GM23248 (cell line): ENCODE measurements at regions not wholly inside any gene's neighbourhood (a gene's known extent, or its start where the extent isn't known, plus 50 kb on each side); places are given as distances from the start of the nearest gene placed in this dataset.

Experiments
- DNase-seq: peaks from one replicate; pipeline ENCODE4 v3.0.0-alpha.2; 2015
- H2AFZ ChIP-seq: fragments of 200-600 bp; sonication (generic); 2 replicates; pipeline ENCODE4 v1.6.1; 2016; ENCODE audit warnings: antibody characterized with exemption
- H3F3A ChIP-seq: fragments of 200-600 bp; sonication (generic); 2 replicates; pipeline ENCODE4 v1.6.1; 2016; ENCODE audit warnings: mild to moderate bottlenecking, antibody characterized with exemption, mixed run types; ENCODE audit not compliant: insufficient read depth
- H3K27ac ChIP-seq: fragments of 200-600 bp; sonication (generic); 2 replicates; pipeline ENCODE4 v1.5.1; 2016; ENCODE audit warnings: mild to moderate bottlenecking
- H3K27me3 ChIP-seq: fragments of 200-600 bp; sonication (generic); replicated peaks from 2 replicates; pipeline ENCODE4 v1.6.1; 2016; ENCODE audit warnings: mild to moderate bottlenecking; ENCODE audit not compliant: insufficient read depth
- H3K36me3 ChIP-seq: fragments of 200-600 bp; sonication (generic); 2 replicates; pipeline ENCODE4 v1.6.1; 2016; ENCODE audit warnings: low read depth, mild to moderate bottlenecking
- H3K4me1 ChIP-seq: fragments of 200-600 bp; sonication (generic); 2 replicates; pipeline ENCODE4 v1.6.1; 2016; ENCODE audit warnings: mild to moderate bottlenecking; ENCODE audit not compliant: insufficient read depth
- H3K4me2 ChIP-seq: fragments of 200-600 bp; sonication (generic); one replicate; pipeline ENCODE4 v1.6.1; 2016; ENCODE audit warnings: mild to moderate bottlenecking; ENCODE audit not compliant: unreplicated experiment
- H3K4me3 ChIP-seq: fragments of 200-600 bp; sonication (generic); 2 replicates; pipeline ENCODE4 v1.5.1; 2016; ENCODE audit warnings: mild to moderate bottlenecking
- H3K79me2 ChIP-seq: fragments of 200-600 bp; sonication (generic); 2 replicates; pipeline ENCODE4 v1.6.1; 2016; ENCODE audit warnings: mild to moderate bottlenecking; ENCODE audit not compliant: insufficient read depth
- H3K9ac ChIP-seq: fragments of 200-600 bp; sonication (generic); 2 replicates; pipeline ENCODE4 v1.6.1; 2016; ENCODE audit warnings: mild to moderate bottlenecking
- H3K9me2 ChIP-seq: fragments of 200-600 bp; sonication (generic); 2 replicates; pipeline ENCODE4 v1.6.1; 2016; ENCODE audit warnings: mixed run types, mild to moderate bottlenecking, moderate library complexity; ENCODE audit not compliant: insufficient read depth
- H3K9me3 ChIP-seq: fragments of 200-600 bp; sonication (generic); one replicate; pipeline ENCODE4 v1.6.1; 2017; ENCODE audit warnings: low read depth
- H4K20me1 ChIP-seq: fragments of 200-600 bp; sonication (generic); 2 replicates; pipeline ENCODE4 v1.6.0; 2016; ENCODE audit not compliant: insufficient read depth
- EZH2 ChIP-seq: fragments of 200-600 bp; sonication (generic); IDR thresholded peaks from 2 replicates; pipeline ENCODE4 v1.6.1; 2018; ENCODE audit warnings: antibody characterized with exemption, mild to moderate bottlenecking; ENCODE audit not compliant: insufficient read depth, poor library complexity, severe bottlenecking
- EZH2phosphoT487 ChIP-seq: fragments of 200-600 bp; sonication (generic); IDR thresholded peaks from 2 replicates; pipeline ENCODE4 v1.6.1; 2018; ENCODE audit warnings: antibody characterized with exemption, moderate library complexity, mild to moderate bottlenecking, low read depth; ENCODE audit not compliant: insufficient read depth
- WGBS, 2 experiments: methylation state at CpG; one replicate each; pipeline ENCODE4 v1.1.6; 2015 to 2017; ENCODE audit warnings: low lambda C conversion rate in 2 of 2, low coverage in 1 of 2; ENCODE audit errors: missing lambda C conversion rate in 2 of 2; 5-methylcytosine and 5-hydroxymethylcytosine counted together
- in situ Hi-C: fragments of 300-500 bp; cut with MboI; formaldehyde crosslinking; loops from 2 replicates; pipeline ENCODE4 v1.15.0; 2020

DNA sequence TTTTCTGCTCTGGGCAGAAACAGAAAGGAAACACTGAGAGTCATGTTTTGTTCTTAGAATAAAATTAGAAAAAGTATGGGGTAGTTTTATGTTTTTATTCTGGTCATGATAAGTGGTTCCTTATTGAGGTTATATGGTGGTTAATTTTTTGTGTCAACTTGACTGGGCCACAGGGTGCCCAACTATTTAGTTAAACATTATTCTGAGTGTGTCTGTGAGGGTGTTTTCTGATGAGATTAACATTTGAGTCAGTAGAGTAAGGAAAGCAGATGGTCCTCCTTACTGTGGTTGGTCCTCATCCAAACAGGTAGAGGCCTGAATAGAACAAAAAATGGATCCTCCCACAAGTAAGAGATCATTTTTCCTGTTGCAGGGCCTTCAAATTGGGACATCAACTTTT lies 98.9 kb downstream of the C3orf38 start:
- no peaks in the 10 kb centered on the region for H4K20me1 ChIP-seq
- no peaks in the 10 kb centered on the region for H3K79me2 ChIP-seq
- no peak for TF ChIP-seq EZH2phosphoT487
- no peak for TF ChIP-seq EZH2
- H3K9me3 ChIP-seq, result no peaks in the 10 kb centered on the region
- in situ Hi-C loops, result no loop called here
- no peak overlapping the region for H2AFZ ChIP-seq
- H3K4me2 ChIP-seq, result no peak overlapping the region
- H3K36me3 ChIP-seq, result no peaks in the 10 kb centered on the region
- H3K27ac ChIP-seq, result no peak overlapping the region
- H3K4me3 ChIP-seq, result no peak overlapping the region
- no peaks in the 10 kb centered on the region for H3K4me1 ChIP-seq
- no peaks in the 10 kb centered on the region for H3F3A ChIP-seq
- no peaks in the 10 kb centered on the region for H3K9me2 ChIP-seq
- H3K9ac ChIP-seq, result no peak overlapping the region
- no peak for DNase-seq
- H3K27me3 ChIP-seq, result no peaks in the 10 kb centered on the region

DNA sequence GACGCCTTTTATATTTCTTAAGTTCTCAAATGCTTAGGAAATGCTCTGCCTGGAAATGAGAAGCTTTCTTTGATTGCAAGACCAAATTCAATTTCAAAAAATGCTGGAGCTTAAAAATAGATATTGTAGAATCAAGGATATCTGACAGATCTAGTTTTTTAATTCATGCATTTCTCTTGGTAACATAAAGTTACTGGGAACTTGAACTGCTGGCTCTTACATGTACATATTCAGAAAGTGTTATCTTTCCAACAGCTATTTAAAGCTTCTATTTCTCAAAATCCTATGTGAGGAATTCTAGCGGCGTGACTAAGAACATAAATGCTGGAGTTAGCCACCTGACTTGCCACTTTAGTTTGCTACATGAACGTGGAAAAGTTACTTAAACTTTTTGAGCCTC lies 109.3 kb downstream of the C3orf38 start:
- no peaks in the 10 kb centered on the region for H4K20me1 ChIP-seq
- no peaks in the 10 kb centered on the region for H3K9me3 ChIP-seq
- H3F3A ChIP-seq, result no peaks in the 10 kb centered on the region
- H3K9me2 ChIP-seq, result no peaks in the 10 kb centered on the region
- no peak overlapping the region for H3K9ac ChIP-seq
- no peak overlapping the region for H3K4me2 ChIP-seq
- WGBS, 2 experiments, result 61 to 70% methylated on average over 4 of the region's 4 CpGs
- in situ Hi-C loops, result no loop called here
- H3K27me3 ChIP-seq, result no peaks in the 10 kb centered on the region
- no peak overlapping the region for H3K27ac ChIP-seq
- TF ChIP-seq EZH2, result no peak
- TF ChIP-seq EZH2phosphoT487, result no peak
- no peaks in the 10 kb centered on the region for H3K36me3 ChIP-seq
- no peak for DNase-seq
- H2AFZ ChIP-seq, result no peak overlapping the region
- H3K4me3 ChIP-seq, result no peak overlapping the region
- no peaks in the 10 kb centered on the region for H3K4me1 ChIP-seq
- H3K79me2 ChIP-seq, result no peaks in the 10 kb centered on the region

DNA sequence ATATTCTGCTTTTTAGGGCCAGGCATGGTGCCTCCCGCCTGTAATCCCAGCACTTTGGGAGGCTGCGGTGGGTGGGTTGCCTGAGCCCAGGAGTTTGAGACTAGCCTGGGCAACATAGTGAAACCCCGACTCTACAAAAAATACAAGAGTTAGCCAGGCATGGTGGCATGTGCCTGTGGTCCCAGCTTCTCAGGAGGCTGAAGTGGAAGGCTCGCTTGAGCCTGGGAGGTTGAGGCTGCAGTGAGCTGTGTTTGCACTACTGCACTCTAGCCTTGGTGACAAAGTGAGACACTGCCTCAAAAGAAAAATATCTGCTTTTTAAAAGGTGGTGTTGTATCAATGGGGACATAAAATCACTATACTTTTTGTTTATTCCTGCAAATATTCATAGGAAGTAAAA lies 112.8 kb downstream of the C3orf38 start:
- no peaks in the 10 kb centered on the region for H3K79me2 ChIP-seq
- TF ChIP-seq EZH2 (no peak), EZH2phosphoT487 (no peak)
- no peak overlapping the region for H3K27ac ChIP-seq
- no peaks in the 10 kb centered on the region for H4K20me1 ChIP-seq
- H3K27me3 ChIP-seq, result no peaks in the 10 kb centered on the region
- H3K4me3 ChIP-seq, result no peak overlapping the region
- DNase-seq, result no peak
- no peaks in the 10 kb centered on the region for H3K9me2 ChIP-seq
- no peaks in the 10 kb centered on the region for H3F3A ChIP-seq
- 47 to 62% methylated on average over 4 of the region's 4 CpGs for WGBS, 2 experiments
- in situ Hi-C loops, result no loop called here
- H3K4me2 ChIP-seq, result no peak overlapping the region
- no peak overlapping the region for H3K9ac ChIP-seq
- H3K4me1 ChIP-seq, result no peaks in the 10 kb centered on the region
- H3K36me3 ChIP-seq, result no peaks in the 10 kb centered on the region
- H2AFZ ChIP-seq, result no peak overlapping the region
- H3K9me3 ChIP-seq, result no peaks in the 10 kb centered on the region

DNA sequence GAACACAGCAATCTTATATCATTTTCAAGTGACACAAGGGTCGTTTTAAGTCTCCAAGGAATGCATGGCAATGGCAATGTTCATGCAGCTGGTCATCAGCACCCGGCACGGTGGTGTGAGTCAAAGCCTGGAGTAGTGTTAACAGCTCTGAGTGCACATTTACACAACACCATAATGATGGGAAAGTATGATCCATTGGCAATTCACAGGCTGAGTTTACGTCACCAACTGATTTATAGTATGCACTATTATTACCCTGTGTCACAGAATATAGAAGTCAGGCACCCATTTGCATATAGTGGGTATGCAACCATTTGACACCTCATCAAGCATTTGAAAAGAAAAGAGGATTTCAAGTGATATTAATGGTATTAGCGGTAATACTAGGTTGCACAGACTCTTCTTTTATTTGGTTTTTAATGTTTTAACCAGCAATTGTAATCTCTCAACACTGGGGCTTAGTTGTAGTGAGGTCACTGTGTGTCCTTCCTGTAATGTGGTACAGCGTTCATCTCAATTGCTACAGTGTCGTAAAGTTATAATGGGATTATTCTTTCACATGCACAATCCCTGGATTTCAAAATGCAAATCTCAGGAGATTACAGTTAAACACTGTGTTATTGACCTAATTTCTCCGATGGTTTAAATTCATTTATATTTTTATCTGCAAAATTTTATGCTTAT lies 113.8 kb downstream of the C3orf38 start:
- Histone ChIP-seq H3K27ac (no peak overlapping the region), H3K36me3 (no peaks in the 10 kb centered on the region), H3K9me3 (no peaks in the 10 kb centered on the region), H3K9ac (no peak overlapping the region), H3K4me1 (no peaks in the 10 kb centered on the region), H3K4me2 (no peak overlapping the region), H3K79me2 (no peaks in the 10 kb centered on the region), H2AFZ (no peak overlapping the region), H3F3A (no peaks in the 10 kb centered on the region), H3K27me3 (no peaks in the 10 kb centered on the region), H3K4me3 (no peak overlapping the region), H3K9me2 (no peaks in the 10 kb centered on the region), H4K20me1 (no peaks in the 10 kb centered on the region)
- in situ Hi-C loops, result no loop called here
- WGBS, 2 experiments, result 46 to 47% methylated on average over 8 of the region's 8 CpGs
- no peak for DNase-seq
- TF ChIP-seq EZH2phosphoT487, result no peak
- no peak for TF ChIP-seq EZH2

DNA sequence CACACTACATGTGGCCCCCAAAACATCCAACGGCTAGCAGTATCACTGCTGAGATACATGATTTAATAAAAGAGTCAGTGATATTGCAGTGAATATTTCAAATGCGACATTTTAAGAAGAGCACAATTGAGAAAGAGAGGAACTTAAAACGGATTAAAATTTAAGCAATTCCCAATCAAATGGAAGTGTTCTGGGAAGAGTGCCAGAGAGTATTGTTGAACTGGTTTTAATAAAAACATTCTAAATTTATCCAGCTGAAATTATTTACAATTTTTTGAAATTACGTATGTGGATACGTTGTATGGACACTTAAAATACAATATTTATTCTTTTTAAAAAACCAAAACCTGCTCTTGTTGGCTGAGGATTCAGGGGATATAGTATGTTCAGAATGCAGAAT lies 117.7 kb downstream of the C3orf38 start:
- DNase-seq, result no peak
- Histone ChIP-seq H3K9ac (no peak overlapping the region), H3K4me3 (no peak overlapping the region), H3F3A (no peaks in the 10 kb centered on the region), H3K4me1 (no peaks in the 10 kb centered on the region), H3K79me2 (no peaks in the 10 kb centered on the region), H3K36me3 (no peaks in the 10 kb centered on the region), H4K20me1 (no peaks in the 10 kb centered on the region), H3K27ac (no peak overlapping the region), H3K9me3 (no peaks in the 10 kb centered on the region), H2AFZ (no peak overlapping the region), H3K4me2 (no peak overlapping the region), H3K9me2 (no peaks in the 10 kb centered on the region), H3K27me3 (no peaks in the 10 kb centered on the region)
- in situ Hi-C loops, result no loop called here
- TF ChIP-seq EZH2 (no peak), EZH2phosphoT487 (no peak)
- 2% methylated on average over 5 of the region's 5 CpGs for WGBS, 2 experiments
